ENCODE measurements at regions not wholly inside any gene's neighbourhood (a gene's known extent, or its start where the extent isn't known, plus 50 kb on each side); places are given as distances from the start of the nearest gene placed in this dataset.

DNA sequence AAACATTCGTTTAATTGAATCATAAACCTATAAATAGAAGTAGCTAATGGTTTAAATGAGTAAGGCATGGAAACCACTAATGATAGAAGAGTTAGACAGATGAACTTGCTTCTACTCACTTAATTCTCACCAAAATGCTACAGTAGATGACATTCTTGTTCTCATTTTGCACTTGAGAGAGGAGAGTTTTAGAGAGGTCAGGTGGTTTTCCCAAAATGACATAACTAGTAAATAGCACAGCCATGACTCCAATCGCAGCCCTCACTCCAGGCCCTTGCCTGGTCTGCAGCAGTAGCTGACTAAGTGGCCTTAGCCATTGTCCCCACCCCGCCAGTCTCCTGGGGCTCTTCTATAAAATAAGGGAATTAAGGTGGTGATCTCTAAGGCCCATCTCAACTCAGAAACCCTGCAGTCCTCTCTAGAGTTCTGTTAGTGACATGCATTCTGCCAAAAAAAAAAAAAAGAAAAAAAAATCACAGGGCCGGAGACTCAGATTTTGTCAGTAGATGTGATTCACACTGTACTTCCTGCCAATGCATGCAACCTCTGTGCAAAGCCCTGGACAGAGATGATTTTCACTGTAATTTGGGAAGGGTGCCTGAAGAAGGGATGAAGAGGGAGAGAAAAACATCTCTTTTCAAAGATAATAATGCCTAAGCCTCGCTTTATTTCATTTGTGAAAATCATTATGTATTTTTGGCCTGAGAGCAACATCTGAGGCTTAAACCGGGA is 221.8 kb downstream of the ANAPC1 start:
- H3K27me3 Mint-ChIP-seq: no peaks in the 10 kb centered on the region
- H3K27ac Mint-ChIP-seq: no peak overlapping the region
- no peaks in the 10 kb centered on the region for H3K36me3 Mint-ChIP-seq
- no peaks in the 10 kb centered on the region for H3K9me3 Mint-ChIP-seq
- no peak overlapping the region for H3K4me3 Mint-ChIP-seq
- no peaks in the 10 kb centered on the region for H3K4me1 Mint-ChIP-seq

DNA sequence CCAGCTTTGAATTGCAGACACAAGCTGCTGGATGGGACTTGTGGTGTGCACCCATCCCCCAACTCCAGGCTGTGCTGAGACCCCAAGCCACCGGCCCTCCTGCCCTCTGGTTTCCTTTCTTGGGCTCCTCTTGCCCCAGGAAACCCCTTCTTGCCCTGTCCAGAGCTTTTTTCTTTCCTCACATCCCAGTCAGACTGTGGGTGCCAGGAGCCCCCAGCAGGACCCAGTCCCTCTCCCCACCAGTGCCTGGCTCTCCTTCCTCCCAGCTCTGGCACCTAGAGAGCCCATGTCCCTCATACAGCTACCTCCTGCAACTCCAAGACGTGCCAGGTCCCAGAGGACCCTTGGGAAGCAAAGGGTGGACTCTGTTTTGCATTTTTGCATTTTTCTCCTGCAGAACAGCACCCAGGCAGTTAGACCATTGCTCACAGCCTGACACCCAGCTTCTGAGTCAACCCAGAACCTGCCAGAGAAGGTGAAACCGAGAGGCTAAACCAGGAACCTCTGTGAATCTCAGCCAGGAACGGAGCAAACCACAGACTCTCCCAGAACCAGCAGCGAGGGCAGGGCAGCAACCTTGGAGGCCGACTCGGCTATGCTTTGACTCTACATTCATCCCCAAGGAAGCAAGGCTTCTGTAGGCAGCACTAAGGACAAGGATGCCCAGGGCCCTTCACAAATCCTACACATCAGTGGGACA is 221.1 kb downstream of the ANAPC1 start:
- H3K9me3 Mint-ChIP-seq: no peaks in the 10 kb centered on the region
- H3K27ac Mint-ChIP-seq: no peak overlapping the region
- no peaks in the 10 kb centered on the region for H3K27me3 Mint-ChIP-seq
- no peaks in the 10 kb centered on the region for H3K36me3 Mint-ChIP-seq
- no peaks in the 10 kb centered on the region for H3K4me1 Mint-ChIP-seq
- no peak overlapping the region for H3K4me3 Mint-ChIP-seq

- Mint-ChIP-seq H3K27ac (no peak overlapping the region), H3K9me3 (no peaks in the 10 kb centered on the region), H3K4me1 (no peaks in the 10 kb centered on the region), H3K36me3 (no peaks in the 10 kb centered on the region), H3K27me3 (no peaks in the 10 kb centered on the region), H3K4me3 (no peak overlapping the region)
These were observed 220.3 kb downstream of the ANAPC1 start for GRCh38 chr2:111663471-111664274.

GRCh38 chr2:111664275-111664850 is 219.6 kb downstream of the ANAPC1 start:
- H3K27me3 Mint-ChIP-seq: no peaks in the 10 kb centered on the region
- H3K4me1 Mint-ChIP-seq: no peaks in the 10 kb centered on the region

DNA sequence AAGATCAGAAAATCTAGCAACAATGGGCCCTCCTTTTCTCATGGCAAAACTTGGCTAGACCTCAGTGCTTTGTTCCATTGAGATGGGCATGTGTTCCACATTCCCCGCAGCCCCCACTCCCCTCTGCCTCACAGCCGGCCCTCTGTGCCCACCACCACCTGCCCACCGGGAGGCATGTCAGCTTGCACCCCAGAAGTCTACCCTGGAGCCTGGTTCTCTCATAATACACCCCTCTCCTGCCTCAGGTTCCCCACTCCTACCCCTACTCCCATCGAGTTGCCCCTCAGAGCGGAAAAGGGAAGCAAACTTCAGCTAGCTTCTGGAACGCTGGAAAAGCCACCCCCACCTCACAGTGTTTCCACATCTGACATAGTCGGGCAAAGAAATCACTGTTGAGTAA is 219.0 kb downstream of the ANAPC1 start:
- H3K27me3 Mint-ChIP-seq: no peaks in the 10 kb centered on the region
- H3K4me3 Mint-ChIP-seq: no peak overlapping the region
- H3K27ac Mint-ChIP-seq: no peak overlapping the region
- no peaks in the 10 kb centered on the region for H3K9me3 Mint-ChIP-seq
- H3K4me1 Mint-ChIP-seq: no peaks in the 10 kb centered on the region
- no peaks in the 10 kb centered on the region for H3K36me3 Mint-ChIP-seq

More at GRCh38 chr2:111664275-111664850, 219.6 kb downstream of the ANAPC1 start:
- H3K27ac Mint-ChIP-seq: no peak overlapping the region
- no peak overlapping the region for H3K4me3 Mint-ChIP-seq
- no peaks in the 10 kb centered on the region for H3K9me3 Mint-ChIP-seq
- H3K36me3 Mint-ChIP-seq: no peaks in the 10 kb centered on the region

DNA sequence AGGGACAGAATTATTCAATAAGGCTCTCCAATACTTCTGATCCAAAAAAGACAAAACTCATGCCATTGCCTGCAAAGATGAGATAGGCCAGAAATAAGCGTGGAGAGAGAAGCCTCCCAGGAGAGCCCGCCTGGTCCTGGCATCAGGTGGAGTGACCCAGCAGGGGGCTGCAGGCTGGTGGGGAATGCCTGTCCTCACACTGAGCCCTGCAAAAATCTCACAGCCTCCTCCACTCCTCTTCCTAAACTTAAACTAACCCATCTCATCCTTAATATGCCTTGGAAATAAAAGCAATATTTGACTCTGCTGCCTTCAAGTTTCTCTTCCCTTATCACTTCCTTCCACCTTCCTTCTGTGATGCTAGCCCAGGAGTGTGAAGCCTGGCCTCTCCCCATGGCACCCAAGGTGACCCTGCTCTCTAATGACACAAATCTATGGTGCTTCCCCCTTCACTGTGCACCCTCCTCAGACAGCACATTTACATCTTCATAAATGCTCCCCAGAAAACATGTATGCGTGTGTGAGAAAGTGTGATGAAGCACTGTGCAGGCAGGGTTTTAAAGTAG is 218.4 kb downstream of the ANAPC1 start:
- Mint-ChIP-seq H3K4me3 (no peak overlapping the region), H3K27ac (no peak overlapping the region), H3K36me3 (no peaks in the 10 kb centered on the region), H3K9me3 (no peaks in the 10 kb centered on the region), H3K27me3 (no peaks in the 10 kb centered on the region), H3K4me1 (no peaks in the 10 kb centered on the region)

- Mint-ChIP-seq H3K4me3 (no peak overlapping the region), H3K9me3 (no peaks in the 10 kb centered on the region), H3K27me3 (no peaks in the 10 kb centered on the region), H3K36me3 (no peaks in the 10 kb centered on the region), H3K27ac (no peak overlapping the region), H3K4me1 (no peaks in the 10 kb centered on the region)
These were observed 217.8 kb downstream of the ANAPC1 start for GRCh38 chr2:111666160-111666559.

- Mint-ChIP-seq H3K4me3 (no peak overlapping the region), H3K4me1 (no peaks in the 10 kb centered on the region), H3K36me3 (no peaks in the 10 kb centered on the region), H3K27ac (no peak overlapping the region), H3K9me3 (no peaks in the 10 kb centered on the region), H3K27me3 (no peaks in the 10 kb centered on the region)
These were observed 217.0 kb downstream of the ANAPC1 start for GRCh38 chr2:111667001-111667400.

- Mint-ChIP-seq H3K27me3 (no peaks in the 10 kb centered on the region), H3K36me3 (no peaks in the 10 kb centered on the region), H3K27ac (no peak overlapping the region), H3K4me1 (no peaks in the 10 kb centered on the region), H3K9me3 (no peaks in the 10 kb centered on the region), H3K4me3 (no peak overlapping the region)
These were observed 216.3 kb downstream of the ANAPC1 start for GRCh38 chr2:111667542-111668273.

DNA sequence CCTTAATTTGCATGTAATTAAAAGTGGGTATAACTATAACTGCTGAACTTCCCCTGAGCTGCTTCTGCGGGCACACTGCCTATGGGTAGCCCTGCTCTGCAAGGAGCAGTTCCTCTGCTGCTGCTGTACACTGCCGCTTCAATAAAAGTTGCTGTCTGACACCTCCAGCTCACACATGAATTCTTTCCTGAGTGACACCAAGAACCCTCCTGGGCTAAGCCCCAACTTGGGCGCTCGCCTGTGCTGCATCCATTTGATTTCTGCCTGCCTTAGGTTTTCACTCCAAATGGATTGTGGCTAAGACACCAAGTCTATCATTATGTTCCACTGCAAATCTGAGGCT is 215.7 kb downstream of the ANAPC1 start:
- Mint-ChIP-seq H3K9me3 (no peaks in the 10 kb centered on the region), H3K36me3 (no peaks in the 10 kb centered on the region), H3K4me1 (no peaks in the 10 kb centered on the region), H3K27me3 (no peaks in the 10 kb centered on the region), H3K4me3 (no peak overlapping the region), H3K27ac (no peak overlapping the region)

GRCh38 chr2:111668741-111669140 is 215.3 kb downstream of the ANAPC1 start:
- no peak overlapping the region for H3K4me3 Mint-ChIP-seq
- no peak overlapping the region for H3K27ac Mint-ChIP-seq
- no peaks in the 10 kb centered on the region for H3K27me3 Mint-ChIP-seq
- H3K9me3 Mint-ChIP-seq: no peaks in the 10 kb centered on the region
- H3K4me1 Mint-ChIP-seq: no peaks in the 10 kb centered on the region
- H3K36me3 Mint-ChIP-seq: no peaks in the 10 kb centered on the region

- Mint-ChIP-seq H3K27me3 (no peaks in the 10 kb centered on the region), H3K9me3 (no peaks in the 10 kb centered on the region), H3K4me1 (no peaks in the 10 kb centered on the region), H3K27ac (no peak overlapping the region), H3K4me3 (no peak overlapping the region), H3K36me3 (no peaks in the 10 kb centered on the region)
These were observed 213.9 kb downstream of the ANAPC1 start for GRCh38 chr2:111669928-111670695.

DNA sequence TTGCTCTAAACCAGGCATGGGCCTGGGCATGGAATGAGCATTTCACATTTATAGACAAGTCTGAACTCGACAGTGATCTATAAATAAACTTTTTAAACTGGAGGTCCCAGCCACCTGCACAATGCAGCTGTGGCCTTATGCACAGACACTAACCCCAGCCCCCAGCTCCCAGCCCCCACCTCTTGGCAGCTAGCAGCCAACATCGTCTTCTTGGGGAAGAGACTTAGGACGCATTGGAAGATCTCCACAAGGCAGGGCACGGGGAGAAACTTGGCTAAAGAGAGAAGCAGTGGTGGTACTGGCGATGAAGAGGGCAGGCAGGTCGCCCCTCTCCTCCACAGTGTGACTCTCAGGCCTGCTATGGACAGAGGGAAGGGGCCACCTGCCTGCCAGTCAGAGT is 213.2 kb downstream of the ANAPC1 start:
- H3K27ac Mint-ChIP-seq: no peak overlapping the region

GRCh38 chr2:111671426-111672150 is 212.4 kb downstream of the ANAPC1 start:
- Mint-ChIP-seq H3K4me1 (no peaks in the 10 kb centered on the region), H3K27ac (no peak overlapping the region), H3K9me3 (no peaks in the 10 kb centered on the region), H3K4me3 (no peak overlapping the region), H3K36me3 (no peaks in the 10 kb centered on the region), H3K27me3 (peaks cover 1% of the 10 kb centered on the region)

More for the DNA sequence above, 213.2 kb downstream of the ANAPC1 start:
- H3K9me3 Mint-ChIP-seq: no peaks in the 10 kb centered on the region
- no peaks in the 10 kb centered on the region for H3K27me3 Mint-ChIP-seq
- H3K4me3 Mint-ChIP-seq: no peak overlapping the region
- H3K36me3 Mint-ChIP-seq: no peaks in the 10 kb centered on the region
- H3K4me1 Mint-ChIP-seq: no peaks in the 10 kb centered on the region

Data from activated naive CD4-positive, alpha-beta T cell treated with anti-CD3 and anti-CD28 coated beads, Interleukin-2, amount 50 U/mL, for 24 hours (primary cell).